ENCODE measurements at regions not wholly inside any gene's neighbourhood (a gene's known extent, or its start where the extent isn't known, plus 50 kb on each side); places are given as distances from the start of the nearest gene placed in this dataset.

DNA sequence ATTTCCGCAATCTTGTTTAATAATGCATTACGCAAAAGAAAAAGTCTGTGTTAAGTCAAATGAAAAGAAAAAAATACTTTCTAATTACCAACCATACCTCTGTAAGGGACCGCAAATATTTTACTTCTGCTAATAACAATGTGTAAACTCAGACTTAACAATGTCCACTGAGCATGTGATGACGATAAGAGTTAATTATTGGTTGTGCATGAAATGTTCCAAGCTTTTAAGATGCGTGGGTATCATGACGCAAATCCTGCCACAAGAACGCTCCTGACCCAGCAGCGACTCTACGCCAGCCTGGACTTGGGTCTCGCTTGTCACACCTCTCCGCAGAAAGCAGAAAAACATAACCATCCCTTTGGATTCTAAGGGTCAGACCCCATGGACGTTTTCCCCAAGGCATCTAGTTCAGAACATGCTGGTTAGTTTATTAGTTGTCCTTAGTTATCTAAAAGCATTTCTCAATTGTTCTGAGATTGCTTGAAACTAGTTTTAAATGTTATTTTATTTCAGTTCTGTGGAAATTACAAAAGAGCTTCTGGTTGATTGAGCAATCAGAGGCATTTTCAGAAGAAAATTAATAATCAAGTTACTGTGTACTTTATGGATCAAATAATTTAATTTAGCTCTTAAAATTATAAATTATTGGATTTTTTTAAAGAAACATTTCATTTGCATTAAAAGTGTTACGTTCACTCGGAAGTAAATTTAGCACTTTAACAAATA lies 779.9 kb upstream of the ARGLU1 start:
- Mint-ChIP-seq H3K27ac (no peak overlapping the region), H3K9me3 (peaks cover 2 to 29% (median 6%) of the 10 kb centered on the region in 7 donors), H3K4me1 (peaks cover 0 to 3% (median 0%) of the 10 kb centered on the region in 4 donors), H3K36me3 (no peaks in the 10 kb centered on the region), H3K4me3 (no peak overlapping the region), H3K27me3 (no peaks in the 10 kb centered on the region)
- no peak for ATAC-seq (ENCODE audit: low read depth in 2 of 2)
- H3K4me1 ChIP-seq (ENCODE audit: control insufficient read depth, insufficient read depth, low read length, poor library complexity, severe bottlenecking): no peaks in the 10 kb centered on the region
- no peaks in the 10 kb centered on the region for H3K36me3 ChIP-seq (ENCODE audit: control insufficient read depth, insufficient read depth, low read length)
- no peak overlapping the region for H3K27ac ChIP-seq (ENCODE audit: insufficient read depth, low read length, poor library complexity, severe bottlenecking)
- H3K4me3 ChIP-seq (ENCODE audit: low read depth, low read length): no peak overlapping the region
- DNase-seq: no peak
- H3K27me3 ChIP-seq (ENCODE audit: control insufficient read depth, insufficient read depth, low read length): no peaks in the 10 kb centered on the region
- H3K9me3 ChIP-seq (ENCODE audit: control insufficient read depth in 2 of 2, low read length in 2 of 2): peaks cover 0 to 2% of the 10 kb centered on the region in 2 experiments

DNA sequence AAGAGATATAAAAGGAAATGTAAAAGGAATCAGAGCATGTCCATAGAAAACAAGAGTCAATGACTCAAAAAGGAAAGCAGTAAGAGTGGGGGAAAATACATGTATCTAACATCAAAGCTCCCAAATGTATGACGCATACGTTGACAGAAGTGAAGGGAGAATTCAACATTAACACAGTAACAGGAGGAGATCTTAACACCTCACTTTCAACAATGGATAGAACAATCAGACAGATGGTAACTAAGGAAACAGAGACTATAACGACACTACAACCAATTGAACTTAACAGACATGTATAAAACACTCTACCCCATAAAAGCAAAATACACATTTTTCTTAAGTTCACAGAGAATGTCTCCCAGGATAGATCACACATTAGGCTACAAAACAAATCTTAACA lies 774.8 kb upstream of the ARGLU1 start:
- ATAC-seq (ENCODE audit: low read depth in 2 of 2): no peak
- H3K4me1 ChIP-seq (ENCODE audit: control insufficient read depth, insufficient read depth, low read length, poor library complexity, severe bottlenecking): no peaks in the 10 kb centered on the region
- H3K27me3 Mint-ChIP-seq: no peaks in the 10 kb centered on the region
- H3K36me3 Mint-ChIP-seq: no peaks in the 10 kb centered on the region
- H3K4me3 ChIP-seq (ENCODE audit: low read depth, low read length): no peak overlapping the region
- peaks cover 0 to 33% (median 8%) of the 10 kb centered on the region in 7 donors for H3K9me3 Mint-ChIP-seq
- no peak overlapping the region for H3K27ac ChIP-seq (ENCODE audit: insufficient read depth, low read length, poor library complexity, severe bottlenecking)
- no peak overlapping the region for H3K27ac Mint-ChIP-seq
- no peak for DNase-seq
- H3K9me3 ChIP-seq (ENCODE audit: control insufficient read depth in 2 of 2, low read length in 2 of 2): no peaks in the 10 kb centered on the region
- no peaks in the 10 kb centered on the region for H3K36me3 ChIP-seq (ENCODE audit: control insufficient read depth, insufficient read depth, low read length)
- no peaks in the 10 kb centered on the region for H3K4me1 Mint-ChIP-seq
- H3K27me3 ChIP-seq (ENCODE audit: control insufficient read depth, insufficient read depth, low read length): no peaks in the 10 kb centered on the region
- no peak overlapping the region for H3K4me3 Mint-ChIP-seq

DNA sequence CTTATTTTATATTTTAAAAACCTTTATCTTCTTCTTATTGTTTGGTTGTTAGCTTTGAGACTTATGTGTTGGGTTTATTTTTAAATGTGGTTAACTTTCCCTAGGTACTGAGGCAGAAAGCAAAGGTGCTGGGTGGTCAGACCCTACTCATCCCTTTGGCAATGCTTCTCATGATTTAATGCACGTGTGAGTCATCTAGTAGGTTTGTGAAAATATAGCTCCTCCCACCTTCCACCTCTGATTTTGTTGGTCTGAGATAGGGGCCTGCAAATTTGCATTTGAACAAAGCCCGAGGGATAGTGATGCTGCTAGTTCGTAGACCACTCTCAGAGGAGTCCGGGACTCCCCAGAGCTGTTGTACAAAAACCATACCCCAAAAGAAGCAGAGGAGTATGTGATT lies 771.3 kb upstream of the ARGLU1 start:
- Mint-ChIP-seq H3K27ac (no peak overlapping the region), H3K27me3 (no peaks in the 10 kb centered on the region), H3K9me3 (peaks cover 0 to 26% (median 6%) of the 10 kb centered on the region in 7 donors), H3K36me3 (no peaks in the 10 kb centered on the region), H3K4me3 (no peak overlapping the region), H3K4me1 (no peaks in the 10 kb centered on the region)
- no peak for ATAC-seq (ENCODE audit: low read depth in 2 of 2)
- no peaks in the 10 kb centered on the region for H3K36me3 ChIP-seq (ENCODE audit: control insufficient read depth, insufficient read depth, low read length)
- no peak overlapping the region for H3K27ac ChIP-seq (ENCODE audit: insufficient read depth, low read length, poor library complexity, severe bottlenecking)
- no peaks in the 10 kb centered on the region for H3K27me3 ChIP-seq (ENCODE audit: control insufficient read depth, insufficient read depth, low read length)
- no peak for DNase-seq
- H3K9me3 ChIP-seq (ENCODE audit: control insufficient read depth in 2 of 2, low read length in 2 of 2): peaks cover 0 to 2% of the 10 kb centered on the region in 2 experiments
- no peaks in the 10 kb centered on the region for H3K4me1 ChIP-seq (ENCODE audit: control insufficient read depth, insufficient read depth, low read length, poor library complexity, severe bottlenecking)
- H3K4me3 ChIP-seq (ENCODE audit: low read depth, low read length): no peak overlapping the region

DNA sequence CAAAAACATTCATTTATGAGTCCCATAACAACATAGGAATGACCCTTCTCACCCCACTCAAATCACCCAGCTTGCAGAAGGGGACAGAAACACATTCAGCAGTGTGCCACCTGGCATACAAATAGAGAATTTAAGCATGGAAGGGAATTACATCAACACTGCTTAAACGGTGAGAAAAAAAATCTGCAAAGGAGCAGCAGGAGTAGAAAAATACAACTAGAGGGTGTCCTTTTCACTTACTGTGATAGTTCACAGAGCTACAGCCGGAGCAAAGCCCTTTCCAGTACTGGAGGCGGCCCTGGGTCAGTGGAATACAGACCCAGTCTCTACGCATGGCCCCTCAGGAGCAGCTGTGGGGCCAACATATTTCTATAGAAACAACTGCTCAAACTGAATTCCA lies 764.3 kb upstream of the ARGLU1 start:
- Histone ChIP-seq H3K27me3 (ENCODE audit: control insufficient read depth, insufficient read depth, low read length) (no peaks in the 10 kb centered on the region), H3K27ac (ENCODE audit: insufficient read depth, low read length, poor library complexity, severe bottlenecking) (no peak overlapping the region), H3K4me3 (ENCODE audit: low read depth, low read length) (no peak overlapping the region), H3K36me3 (ENCODE audit: control insufficient read depth, insufficient read depth, low read length) (no peaks in the 10 kb centered on the region), H3K9me3 (ENCODE audit: control insufficient read depth in 2 of 2, low read length in 2 of 2) (peaks cover 0 to 2% of the 10 kb centered on the region in 2 experiments), H3K4me1 (ENCODE audit: control insufficient read depth, insufficient read depth, low read length, poor library complexity, severe bottlenecking) (no peaks in the 10 kb centered on the region)
- Mint-ChIP-seq H3K27ac (no peak overlapping the region), H3K4me3 (no peak overlapping the region), H3K9me3 (peaks cover 0 to 4% (median 0%) of the 10 kb centered on the region in 7 donors), H3K36me3 (no peaks in the 10 kb centered on the region), H3K4me1 (no peaks in the 10 kb centered on the region), H3K27me3 (no peaks in the 10 kb centered on the region)
- no peak for ATAC-seq (ENCODE audit: low read depth in 2 of 2)
- DNase-seq: no peak

DNA sequence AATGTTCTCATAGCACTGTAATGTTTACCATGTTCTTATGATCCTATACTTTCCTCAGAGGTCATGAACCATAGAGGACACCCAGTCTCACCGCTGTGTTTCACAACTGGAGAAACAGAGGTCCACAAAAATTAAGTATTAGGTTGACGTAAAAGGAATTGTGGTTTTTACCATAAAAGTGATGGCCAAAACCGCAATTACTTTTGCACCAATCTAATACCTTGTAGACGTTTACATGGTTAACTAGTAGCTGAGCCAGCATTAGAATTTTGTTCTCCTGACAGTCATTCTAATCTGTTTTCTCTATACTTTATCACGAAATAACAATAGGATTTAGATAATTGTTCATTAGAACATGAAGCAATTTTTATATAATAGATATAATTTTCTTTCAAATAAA lies 763.4 kb upstream of the ARGLU1 start:
- Mint-ChIP-seq H3K27ac (no peak overlapping the region), H3K9me3 (peaks cover 0 to 4% (median 0%) of the 10 kb centered on the region in 7 donors), H3K36me3 (no peaks in the 10 kb centered on the region), H3K27me3 (no peaks in the 10 kb centered on the region), H3K4me3 (no peak overlapping the region), H3K4me1 (no peaks in the 10 kb centered on the region)
- Histone ChIP-seq H3K36me3 (ENCODE audit: control insufficient read depth, insufficient read depth, low read length) (no peaks in the 10 kb centered on the region), H3K9me3 (ENCODE audit: control insufficient read depth in 2 of 2, low read length in 2 of 2) (peaks cover 0 to 2% of the 10 kb centered on the region in 2 experiments), H3K4me1 (ENCODE audit: control insufficient read depth, insufficient read depth, low read length, poor library complexity, severe bottlenecking) (no peaks in the 10 kb centered on the region), H3K27ac (ENCODE audit: insufficient read depth, low read length, poor library complexity, severe bottlenecking) (no peak overlapping the region), H3K27me3 (ENCODE audit: control insufficient read depth, insufficient read depth, low read length) (no peaks in the 10 kb centered on the region), H3K4me3 (ENCODE audit: low read depth, low read length) (no peak overlapping the region)
- ATAC-seq (ENCODE audit: low read depth in 2 of 2): no peak
- no peak for DNase-seq

DNA sequence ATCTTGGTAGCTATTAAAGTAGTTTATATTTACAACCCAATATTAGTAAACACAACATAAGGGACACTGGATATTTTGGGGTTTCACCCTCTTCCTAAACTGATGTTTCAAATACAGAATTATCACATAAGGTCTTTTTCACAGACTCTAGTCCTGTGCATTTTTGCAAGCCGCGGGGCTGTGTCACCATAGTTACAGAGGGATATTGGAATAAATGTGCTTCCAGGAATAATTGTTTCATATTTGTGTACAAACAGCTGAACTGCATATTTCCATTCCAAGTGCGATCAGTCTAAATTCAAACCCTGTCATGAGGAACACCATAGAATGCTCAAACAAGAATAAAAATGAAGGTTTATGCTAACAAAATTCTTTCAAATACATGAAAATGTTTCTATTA lies 762.5 kb upstream of the ARGLU1 start:
- DNase-seq: no peak
- Histone ChIP-seq H3K4me3 (ENCODE audit: low read depth, low read length) (no peak overlapping the region), H3K36me3 (ENCODE audit: control insufficient read depth, insufficient read depth, low read length) (no peaks in the 10 kb centered on the region), H3K27ac (ENCODE audit: insufficient read depth, low read length, poor library complexity, severe bottlenecking) (no peak overlapping the region), H3K27me3 (ENCODE audit: control insufficient read depth, insufficient read depth, low read length) (no peaks in the 10 kb centered on the region), H3K9me3 (ENCODE audit: control insufficient read depth in 2 of 2, low read length in 2 of 2) (peaks cover 0 to 2% of the 10 kb centered on the region in 2 experiments), H3K4me1 (ENCODE audit: control insufficient read depth, insufficient read depth, low read length, poor library complexity, severe bottlenecking) (no peaks in the 10 kb centered on the region)
- Mint-ChIP-seq H3K9me3 (peaks cover 0 to 5% (median 0%) of the 10 kb centered on the region in 7 donors), H3K4me1 (no peaks in the 10 kb centered on the region), H3K4me3 (no peak overlapping the region), H3K27ac (no peak overlapping the region), H3K36me3 (no peaks in the 10 kb centered on the region), H3K27me3 (no peaks in the 10 kb centered on the region)
- no peak for ATAC-seq (ENCODE audit: low read depth in 2 of 2)

DNA sequence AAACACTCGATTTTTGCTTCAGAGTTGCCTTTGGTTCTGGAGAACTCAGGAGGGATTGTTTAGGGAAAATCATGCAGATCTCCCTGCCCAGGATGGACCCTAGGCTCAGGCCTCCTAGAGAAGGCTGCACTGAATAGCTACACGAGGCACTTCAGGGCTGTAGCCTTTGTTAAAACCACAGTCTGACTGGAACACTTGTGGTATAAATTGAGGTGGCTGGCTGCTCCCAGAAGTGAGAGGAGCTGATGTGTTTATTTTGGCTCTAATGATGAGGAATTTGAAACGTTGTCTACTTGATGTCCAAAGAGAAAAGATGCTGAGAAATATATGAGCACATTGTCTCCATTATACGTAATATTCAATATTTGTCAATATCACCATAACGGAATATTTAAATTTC lies 762.1 kb upstream of the ARGLU1 start:
- peaks cover 0 to 2% of the 10 kb centered on the region in 2 experiments for H3K9me3 ChIP-seq (ENCODE audit: control insufficient read depth in 2 of 2, low read length in 2 of 2)
- DNase-seq (no peak), ATAC-seq (ENCODE audit: low read depth in 2 of 2) (no peak)
- peaks cover 0 to 7% (median 0%) of the 10 kb centered on the region in 7 donors for H3K9me3 Mint-ChIP-seq
- H3K27me3 ChIP-seq (ENCODE audit: control insufficient read depth, insufficient read depth, low read length): no peaks in the 10 kb centered on the region
- no peak overlapping the region for H3K4me3 Mint-ChIP-seq
- no peak overlapping the region for H3K4me3 ChIP-seq (ENCODE audit: low read depth, low read length)
- no peak overlapping the region for H3K27ac ChIP-seq (ENCODE audit: insufficient read depth, low read length, poor library complexity, severe bottlenecking)
- H3K36me3 Mint-ChIP-seq: no peaks in the 10 kb centered on the region
- no peaks in the 10 kb centered on the region for H3K36me3 ChIP-seq (ENCODE audit: control insufficient read depth, insufficient read depth, low read length)
- H3K27ac Mint-ChIP-seq: no peak overlapping the region
- H3K4me1 Mint-ChIP-seq: no peaks in the 10 kb centered on the region
- no peaks in the 10 kb centered on the region for H3K27me3 Mint-ChIP-seq
- H3K4me1 ChIP-seq (ENCODE audit: control insufficient read depth, insufficient read depth, low read length, poor library complexity, severe bottlenecking): no peaks in the 10 kb centered on the region

Data from CD4-positive, CD25-positive, alpha-beta regulatory T cell (primary cell).